IMR-90 (cell line): ENCODE measurements at regions not wholly inside any gene's neighbourhood (a gene's known extent, or its start where the extent isn't known, plus 50 kb on each side); places are given as distances from the start of the nearest gene placed in this dataset.

Source experiments
- CHD1 ChIP-seq: IDR thresholded peaks from 2 replicates; pipeline ENCODE4 v1.6.1; 2012; ENCODE audit warnings: low read depth, low read length, improper control_type of control experiment
- FOS ChIP-seq: fragments of 150-350 bp; IDR thresholded peaks from 2 replicates; pipeline ENCODE4 v1.6.1; 2016; ENCODE audit warnings: low read depth, low read length
- MXI1 ChIP-seq: IDR thresholded peaks from 2 replicates; pipeline ENCODE4 v1.6.1; 2012; ENCODE audit warnings: low read depth, mild to moderate bottlenecking, low read length, moderate library complexity, borderline replicate concordance
- NFE2L2 ChIP-seq: fragments of 150-350 bp; IDR thresholded peaks from 2 replicates; pipeline ENCODE4 v1.6.1; 2016; ENCODE audit warnings: low read depth, mild to moderate bottlenecking, low read length
- POLR2A ChIP-seq: IDR thresholded peaks from 2 replicates; pipeline ENCODE4 v1.6.1; 2012; ENCODE audit warnings: mild to moderate bottlenecking, low read depth, low read length
- RAD21 ChIP-seq: IDR thresholded peaks from 2 replicates; pipeline ENCODE4 v1.6.1; 2012; ENCODE audit warnings: low read length, improper control_type of control experiment
- RFX5 ChIP-seq: IDR thresholded peaks from 2 replicates; pipeline ENCODE4 v1.8.0; 2012; ENCODE audit warnings: low read depth, mild to moderate bottlenecking, low read length, moderate library complexity
- SMC3 ChIP-seq: fragments of 150-350 bp; IDR thresholded peaks from 2 replicates; pipeline ENCODE4 v1.6.1; 2016; ENCODE audit warnings: low read depth, mild to moderate bottlenecking, antibody characterized with exemption, low read length, moderate library complexity
- TF ChIP-seq, protein P1 (sequence below): conservative IDR thresholded peaks from 2 replicates; pipeline ENCODE4 v1.5.1; 2012; ENCODE audit warnings: mild to moderate bottlenecking, low read depth, low read length, improper control_type of control experiment
- TF ChIP-seq, protein P2 (sequence below): fragments of 150-350 bp; IDR thresholded peaks from 2 replicates; pipeline ENCODE4 v1.6.1; 2017; ENCODE audit warnings: mild to moderate bottlenecking, antibody characterized with exemption, low read length, low read depth

DNA sequence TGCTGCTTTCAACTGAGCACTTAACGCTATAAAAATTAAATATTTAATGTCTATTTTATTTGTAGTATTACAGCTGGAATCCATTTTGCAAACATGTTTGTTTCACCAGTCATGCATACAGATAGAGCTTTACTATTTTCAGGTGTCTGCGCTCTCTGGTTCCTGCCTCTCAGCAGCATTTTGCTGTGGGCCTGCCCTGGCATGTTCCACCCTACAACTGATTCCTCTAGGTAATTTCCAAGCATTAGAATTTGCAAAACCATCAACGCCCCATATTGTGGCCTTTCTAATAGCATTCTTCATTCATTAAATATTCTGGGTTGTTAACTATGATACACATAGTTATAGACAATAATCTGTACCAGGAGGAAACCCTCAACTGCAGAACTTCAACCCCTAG is 266.4 kb upstream of the DLGAP1 start:
- TF ChIP-seq, protein P1, sequence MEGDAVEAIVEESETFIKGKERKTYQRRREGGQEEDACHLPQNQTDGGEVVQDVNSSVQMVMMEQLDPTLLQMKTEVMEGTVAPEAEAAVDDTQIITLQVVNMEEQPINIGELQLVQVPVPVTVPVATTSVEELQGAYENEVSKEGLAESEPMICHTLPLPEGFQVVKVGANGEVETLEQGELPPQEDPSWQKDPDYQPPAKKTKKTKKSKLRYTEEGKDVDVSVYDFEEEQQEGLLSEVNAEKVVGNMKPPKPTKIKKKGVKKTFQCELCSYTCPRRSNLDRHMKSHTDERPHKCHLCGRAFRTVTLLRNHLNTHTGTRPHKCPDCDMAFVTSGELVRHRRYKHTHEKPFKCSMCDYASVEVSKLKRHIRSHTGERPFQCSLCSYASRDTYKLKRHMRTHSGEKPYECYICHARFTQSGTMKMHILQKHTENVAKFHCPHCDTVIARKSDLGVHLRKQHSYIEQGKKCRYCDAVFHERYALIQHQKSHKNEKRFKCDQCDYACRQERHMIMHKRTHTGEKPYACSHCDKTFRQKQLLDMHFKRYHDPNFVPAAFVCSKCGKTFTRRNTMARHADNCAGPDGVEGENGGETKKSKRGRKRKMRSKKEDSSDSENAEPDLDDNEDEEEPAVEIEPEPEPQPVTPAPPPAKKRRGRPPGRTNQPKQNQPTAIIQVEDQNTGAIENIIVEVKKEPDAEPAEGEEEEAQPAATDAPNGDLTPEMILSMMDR = no peak
- TF ChIP-seq CHD1 = no peak
- no peak for TF ChIP-seq POLR2A
- no peak for TF ChIP-seq MXI1
- TF ChIP-seq RAD21 = no peak
- no peak for TF ChIP-seq RFX5
- TF ChIP-seq, protein P2, sequence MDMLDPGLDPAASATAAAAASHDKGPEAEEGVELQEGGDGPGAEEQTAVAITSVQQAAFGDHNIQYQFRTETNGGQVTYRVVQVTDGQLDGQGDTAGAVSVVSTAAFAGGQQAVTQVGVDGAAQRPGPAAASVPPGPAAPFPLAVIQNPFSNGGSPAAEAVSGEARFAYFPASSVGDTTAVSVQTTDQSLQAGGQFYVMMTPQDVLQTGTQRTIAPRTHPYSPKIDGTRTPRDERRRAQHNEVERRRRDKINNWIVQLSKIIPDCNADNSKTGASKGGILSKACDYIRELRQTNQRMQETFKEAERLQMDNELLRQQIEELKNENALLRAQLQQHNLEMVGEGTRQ = no peak
- no peak for TF ChIP-seq NFE2L2
- no peak for TF ChIP-seq FOS
- no peak for TF ChIP-seq SMC3
